ENCODE measurements at regions not wholly inside any gene's neighbourhood (a gene's known extent, or its start where the extent isn't known, plus 50 kb on each side); places are given as distances from the start of the nearest gene placed in this dataset.

- Histone ChIP-seq H3K27me3 (no peaks in the 10 kb centered on the region), H3K4me1 (no peaks in the 10 kb centered on the region), H3K36me3 (no peaks in the 10 kb centered on the region), H3K27ac (no peak overlapping the region), H3K4me3 (no peak overlapping the region), H3K9me3 (no peaks in the 10 kb centered on the region)
- TF ChIP-seq POLR2A (IDR thresholded peaks at IDR 0.05) = no peak
- no peak for TF ChIP-seq CTCF (IDR thresholded peaks at IDR 0.05)
- intact Hi-C loops (cut with DNase I) = no loop called here
- 43% methylated on average over 5 of the region's 5 CpGs for WGBS (ENCODE audit: insufficient coverage, low coverage, low lambda C conversion rate, missing lambda C conversion rate)
- DNase-seq (no peak), ATAC-seq (no peak)
Measured at GRCh38 chr1:56081173-56081572, 498.2 kb downstream of the PLPP3 start.

GRCh38 chr1:56080123-56080522 is 499.2 kb downstream of the PLPP3 start:
- no peak for ATAC-seq
- TF ChIP-seq CTCF (IDR thresholded peaks at IDR 0.05) = no peak
- no peak for TF ChIP-seq POLR2A (IDR thresholded peaks at IDR 0.05)
- H3K9me3 ChIP-seq = no peaks in the 10 kb centered on the region
- H3K4me3 ChIP-seq = no peak overlapping the region
- WGBS (ENCODE audit: insufficient coverage, low coverage, low lambda C conversion rate, missing lambda C conversion rate) = 60% methylated on average over 3 of the region's 5 CpGs
- H3K4me1 ChIP-seq = no peaks in the 10 kb centered on the region
- H3K36me3 ChIP-seq = no peaks in the 10 kb centered on the region
- DNase-seq = no peak
- no peaks in the 10 kb centered on the region for H3K27me3 ChIP-seq
- intact Hi-C loops (cut with DNase I) = no loop called here
- no peak overlapping the region for H3K27ac ChIP-seq

GRCh38 chr1:56079391-56079790 is 500.0 kb downstream of the PLPP3 start:
- ATAC-seq = no peak
- H3K36me3 ChIP-seq = no peaks in the 10 kb centered on the region
- no peak overlapping the region for H3K4me3 ChIP-seq
- H3K9me3 ChIP-seq = no peaks in the 10 kb centered on the region
- intact Hi-C loops (cut with DNase I) = no loop called here
- DNase-seq = no peak
- no peak for TF ChIP-seq CTCF (IDR thresholded peaks at IDR 0.05)
- TF ChIP-seq POLR2A (IDR thresholded peaks at IDR 0.05) = no peak
- no peak overlapping the region for H3K27ac ChIP-seq
- H3K27me3 ChIP-seq = no peaks in the 10 kb centered on the region
- 92% methylated on average over 2 of the region's 2 CpGs for WGBS (ENCODE audit: insufficient coverage, low coverage, low lambda C conversion rate, missing lambda C conversion rate)
- H3K4me1 ChIP-seq = no peaks in the 10 kb centered on the region

GRCh38 chr1:56077206-56077605 is 502.2 kb downstream of the PLPP3 start:
- Histone ChIP-seq H3K27ac (no peak overlapping the region), H3K4me3 (no peak overlapping the region), H3K36me3 (no peaks in the 10 kb centered on the region), H3K27me3 (no peaks in the 10 kb centered on the region), H3K9me3 (no peaks in the 10 kb centered on the region), H3K4me1 (no peaks in the 10 kb centered on the region)
- intact Hi-C loops (cut with DNase I) = no loop called here
- no peak for DNase-seq
- no peak for ATAC-seq
- 72% methylated on average over 2 of the region's 2 CpGs for WGBS (ENCODE audit: insufficient coverage, low coverage, low lambda C conversion rate, missing lambda C conversion rate)
- TF ChIP-seq POLR2A (IDR thresholded peaks at IDR 0.05) = no peak

- no peak overlapping the region for H3K27ac ChIP-seq
- intact Hi-C loops (cut with DNase I) = no loop called here
Measured at GRCh38 chr1:56074007-56074651, 505.2 kb downstream of the PLPP3 start.

More at GRCh38 chr1:56074007-56074651, 505.2 kb downstream of the PLPP3 start:
- Histone ChIP-seq H3K27me3 (no peaks in the 10 kb centered on the region), H3K4me3 (no peak overlapping the region), H3K36me3 (no peaks in the 10 kb centered on the region), H3K4me1 (no peaks in the 10 kb centered on the region), H3K9me3 (no peaks in the 10 kb centered on the region)
- 38% methylated on average over 6 of the region's 6 CpGs for WGBS (ENCODE audit: insufficient coverage, low coverage, low lambda C conversion rate, missing lambda C conversion rate)
- TF ChIP-seq POLR2A (IDR thresholded peaks at IDR 0.05) (no peak), CTCF (IDR thresholded peaks at IDR 0.05) (no peak)
- ATAC-seq (peak in 1 of 4 donors; percentile 35), DNase-seq (peak in 1 of 3 donors; percentile 47)
